ENCODE measurements at regions not wholly inside any gene's neighbourhood (a gene's known extent, or its start where the extent isn't known, plus 50 kb on each side); places are given as distances from the start of the nearest gene placed in this dataset.
"Not testable (repeated sequence)": the region's sequence is repeated elsewhere in the genome, so short reads cannot be mapped to it uniquely, and the experiment has no call there.

- peak; percentile 31 for TF ChIP-seq CTCF (IDR thresholded peaks at IDR 0.05)
- not testable (repeated sequence) for H3K4me1 Mint-ChIP-seq (ENCODE audit: unreplicated experiment); DNase-seq (ENCODE audit: extremely low spot score, unreplicated experiment); H3K27ac Mint-ChIP-seq (ENCODE audit: unreplicated experiment); H3K36me3 Mint-ChIP-seq (ENCODE audit: unreplicated experiment); H3K4me3 Mint-ChIP-seq (ENCODE audit: unreplicated experiment); H3K27me3 Mint-ChIP-seq (ENCODE audit: unreplicated experiment)
- peaks cover 11% of the 10 kb centered on the region for H3K9me3 Mint-ChIP-seq (ENCODE audit: unreplicated experiment)
Observed at GRCh38 chr6:92644104-92644791, 775.1 kb downstream of the EPHA7 start.

- no peaks in the 10 kb centered on the region for H3K27me3 Mint-ChIP-seq (ENCODE audit: unreplicated experiment)
Observed at GRCh38 chr6:92635553-92636153, 783.7 kb downstream of the EPHA7 start.

GRCh38 chr6:92634561-92634960, 784.8 kb downstream of the EPHA7 start:
- Mint-ChIP-seq H3K36me3 (ENCODE audit: unreplicated experiment) (no peaks in the 10 kb centered on the region), H3K27ac (ENCODE audit: unreplicated experiment) (no peak overlapping the region), H3K4me1 (ENCODE audit: unreplicated experiment) (peaks cover 3% of the 10 kb centered on the region), H3K4me3 (ENCODE audit: unreplicated experiment) (no peak overlapping the region), H3K9me3 (ENCODE audit: unreplicated experiment) (no peaks in the 10 kb centered on the region), H3K27me3 (ENCODE audit: unreplicated experiment) (no peaks in the 10 kb centered on the region)
- no peak for TF ChIP-seq CTCF (IDR thresholded peaks at IDR 0.05)
- DNase-seq (ENCODE audit: extremely low spot score, unreplicated experiment): no peak

More at GRCh38 chr6:92635553-92636153, 783.7 kb downstream of the EPHA7 start:
- H3K27ac Mint-ChIP-seq (ENCODE audit: unreplicated experiment): no peak overlapping the region
- no peaks in the 10 kb centered on the region for H3K9me3 Mint-ChIP-seq (ENCODE audit: unreplicated experiment)
- TF ChIP-seq CTCF (IDR thresholded peaks at IDR 0.05): no peak
- peaks cover 3% of the 10 kb centered on the region for H3K4me1 Mint-ChIP-seq (ENCODE audit: unreplicated experiment)
- no peaks in the 10 kb centered on the region for H3K36me3 Mint-ChIP-seq (ENCODE audit: unreplicated experiment)
- no peak for DNase-seq (ENCODE audit: extremely low spot score, unreplicated experiment)
- no peak overlapping the region for H3K4me3 Mint-ChIP-seq (ENCODE audit: unreplicated experiment)

- H3K27me3 Mint-ChIP-seq (ENCODE audit: unreplicated experiment): no peaks in the 10 kb centered on the region
- no peaks in the 10 kb centered on the region for H3K36me3 Mint-ChIP-seq (ENCODE audit: unreplicated experiment)
- no peak for TF ChIP-seq CTCF (IDR thresholded peaks at IDR 0.05)
- H3K4me1 Mint-ChIP-seq (ENCODE audit: unreplicated experiment): no peaks in the 10 kb centered on the region
- H3K27ac Mint-ChIP-seq (ENCODE audit: unreplicated experiment): no peak overlapping the region
- H3K4me3 Mint-ChIP-seq (ENCODE audit: unreplicated experiment): no peak overlapping the region
- DNase-seq (ENCODE audit: extremely low spot score, unreplicated experiment): no peak
- peaks cover 8% of the 10 kb centered on the region for H3K9me3 Mint-ChIP-seq (ENCODE audit: unreplicated experiment)
Observed at GRCh38 chr6:92623431-92623830, 795.9 kb downstream of the EPHA7 start.

GRCh38 chr6:92617721-92618120, 801.6 kb downstream of the EPHA7 start:
- no peak for TF ChIP-seq CTCF (IDR thresholded peaks at IDR 0.05)
- no peak overlapping the region for H3K4me3 Mint-ChIP-seq (ENCODE audit: unreplicated experiment)
- H3K27ac Mint-ChIP-seq (ENCODE audit: unreplicated experiment): no peak overlapping the region
- no peak for DNase-seq (ENCODE audit: extremely low spot score, unreplicated experiment)
- H3K27me3 Mint-ChIP-seq (ENCODE audit: unreplicated experiment): no peaks in the 10 kb centered on the region
- H3K9me3 Mint-ChIP-seq (ENCODE audit: unreplicated experiment): peaks cover 18% of the 10 kb centered on the region
- no peaks in the 10 kb centered on the region for H3K4me1 Mint-ChIP-seq (ENCODE audit: unreplicated experiment)
- no peaks in the 10 kb centered on the region for H3K36me3 Mint-ChIP-seq (ENCODE audit: unreplicated experiment)

Data from osteocyte (in vitro differentiated cells).